ENCODE measurements at regions not wholly inside any gene's neighbourhood (a gene's known extent, or its start where the extent isn't known, plus 50 kb on each side); places are given as distances from the start of the nearest gene placed in this dataset.

DNA sequence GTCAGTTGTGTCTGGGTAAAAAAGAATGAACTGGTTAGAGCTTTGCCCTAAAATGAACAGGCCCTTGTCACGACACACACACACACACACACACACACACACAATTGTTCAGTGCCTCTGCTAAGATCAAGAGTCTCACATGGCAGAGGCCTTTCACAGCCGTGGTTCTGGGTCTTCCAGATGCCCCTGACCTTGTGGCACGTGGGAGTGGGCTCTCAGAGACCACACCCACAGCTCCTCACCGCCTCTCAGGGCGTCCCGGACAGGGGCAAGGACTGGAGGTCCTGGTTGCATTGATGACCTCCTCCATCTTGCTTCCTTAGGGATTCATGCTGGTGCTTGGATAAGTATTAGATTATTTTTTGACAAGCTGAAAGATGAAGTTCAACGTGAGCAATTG lies 101.0 kb downstream of the HSPH1 start:
- no peak overlapping the region for H3K4me2 ChIP-seq (ENCODE audit: insufficient read depth, low read length)
- peaks cover 6% of the 10 kb centered on the region for H3K27me3 ChIP-seq (ENCODE audit: insufficient read depth, low read length, poor library complexity)
- no peak overlapping the region for H3K9ac ChIP-seq (ENCODE audit: low read depth, low read length)
- TF ChIP-seq, protein P1, sequence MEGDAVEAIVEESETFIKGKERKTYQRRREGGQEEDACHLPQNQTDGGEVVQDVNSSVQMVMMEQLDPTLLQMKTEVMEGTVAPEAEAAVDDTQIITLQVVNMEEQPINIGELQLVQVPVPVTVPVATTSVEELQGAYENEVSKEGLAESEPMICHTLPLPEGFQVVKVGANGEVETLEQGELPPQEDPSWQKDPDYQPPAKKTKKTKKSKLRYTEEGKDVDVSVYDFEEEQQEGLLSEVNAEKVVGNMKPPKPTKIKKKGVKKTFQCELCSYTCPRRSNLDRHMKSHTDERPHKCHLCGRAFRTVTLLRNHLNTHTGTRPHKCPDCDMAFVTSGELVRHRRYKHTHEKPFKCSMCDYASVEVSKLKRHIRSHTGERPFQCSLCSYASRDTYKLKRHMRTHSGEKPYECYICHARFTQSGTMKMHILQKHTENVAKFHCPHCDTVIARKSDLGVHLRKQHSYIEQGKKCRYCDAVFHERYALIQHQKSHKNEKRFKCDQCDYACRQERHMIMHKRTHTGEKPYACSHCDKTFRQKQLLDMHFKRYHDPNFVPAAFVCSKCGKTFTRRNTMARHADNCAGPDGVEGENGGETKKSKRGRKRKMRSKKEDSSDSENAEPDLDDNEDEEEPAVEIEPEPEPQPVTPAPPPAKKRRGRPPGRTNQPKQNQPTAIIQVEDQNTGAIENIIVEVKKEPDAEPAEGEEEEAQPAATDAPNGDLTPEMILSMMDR (IDR thresholded peaks at IDR 0.05; ENCODE audit: borderline replicate concordance, extremely low read depth, low read length, poor library complexity, severe bottlenecking) = no peak
- no peak for TF ChIP-seq EZH2 (IDR thresholded peaks at IDR 0.05; ENCODE audit: borderline replicate concordance, low read depth, low read length, severe bottlenecking)
- no peak overlapping the region for H3K27ac ChIP-seq (ENCODE audit: low read length)
- no peak overlapping the region for H3K4me3 ChIP-seq (ENCODE audit: low read depth in 1 of 2, low read length in 2 of 2)
- H4K20me1 ChIP-seq (ENCODE audit: insufficient read depth, low read length) = no peaks in the 10 kb centered on the region
- no peaks in the 10 kb centered on the region for H3K9me3 ChIP-seq (ENCODE audit: insufficient read depth, low read length, severe bottlenecking)
- no peaks in the 10 kb centered on the region for H3K79me2 ChIP-seq (ENCODE audit: insufficient read depth, low read length)
- ATAC-seq (ENCODE audit: insufficient read depth, low read depth) = no peak
- H2AFZ ChIP-seq (ENCODE audit: low read depth, low read length) = no peak overlapping the region
- DNase-seq = no peak
- no peaks in the 10 kb centered on the region for H3K36me3 ChIP-seq (ENCODE audit: insufficient read depth, low read length)
- H3K4me1 ChIP-seq (ENCODE audit: insufficient read depth, low read length) = peaks cover 9% of the 10 kb centered on the region; the same call in 1 of the 2 replicates

- Histone ChIP-seq H3K4me3 (ENCODE audit: low read depth in 1 of 2, low read length in 2 of 2) (no peak overlapping the region), H3K27me3 (ENCODE audit: insufficient read depth, low read length, poor library complexity) (peaks cover 6% of the 10 kb centered on the region), H3K27ac (ENCODE audit: low read length) (no peak overlapping the region), H4K20me1 (ENCODE audit: insufficient read depth, low read length) (no peaks in the 10 kb centered on the region), H3K9ac (ENCODE audit: low read depth, low read length) (no peak overlapping the region), H3K36me3 (ENCODE audit: insufficient read depth, low read length) (no peaks in the 10 kb centered on the region), H2AFZ (ENCODE audit: low read depth, low read length) (no peak overlapping the region), H3K4me2 (ENCODE audit: insufficient read depth, low read length) (no peak overlapping the region), H3K9me3 (ENCODE audit: insufficient read depth, low read length, severe bottlenecking) (no peaks in the 10 kb centered on the region), H3K4me1 (ENCODE audit: insufficient read depth, low read length) (peaks cover 9% of the 10 kb centered on the region; the same call in 1 of the 2 replicates), H3K79me2 (ENCODE audit: insufficient read depth, low read length) (no peaks in the 10 kb centered on the region)
- DNase-seq (no peak), ATAC-seq (ENCODE audit: insufficient read depth, low read depth) (no peak)
- TF ChIP-seq, protein P1 (IDR thresholded peaks at IDR 0.05; ENCODE audit: borderline replicate concordance, extremely low read depth, low read length, poor library complexity, severe bottlenecking) = no peak
- no peak for TF ChIP-seq EZH2 (IDR thresholded peaks at IDR 0.05; ENCODE audit: borderline replicate concordance, low read depth, low read length, severe bottlenecking)
These were observed 101.5 kb downstream of the HSPH1 start for GRCh38 chr13:31060220-31060619.

DNA sequence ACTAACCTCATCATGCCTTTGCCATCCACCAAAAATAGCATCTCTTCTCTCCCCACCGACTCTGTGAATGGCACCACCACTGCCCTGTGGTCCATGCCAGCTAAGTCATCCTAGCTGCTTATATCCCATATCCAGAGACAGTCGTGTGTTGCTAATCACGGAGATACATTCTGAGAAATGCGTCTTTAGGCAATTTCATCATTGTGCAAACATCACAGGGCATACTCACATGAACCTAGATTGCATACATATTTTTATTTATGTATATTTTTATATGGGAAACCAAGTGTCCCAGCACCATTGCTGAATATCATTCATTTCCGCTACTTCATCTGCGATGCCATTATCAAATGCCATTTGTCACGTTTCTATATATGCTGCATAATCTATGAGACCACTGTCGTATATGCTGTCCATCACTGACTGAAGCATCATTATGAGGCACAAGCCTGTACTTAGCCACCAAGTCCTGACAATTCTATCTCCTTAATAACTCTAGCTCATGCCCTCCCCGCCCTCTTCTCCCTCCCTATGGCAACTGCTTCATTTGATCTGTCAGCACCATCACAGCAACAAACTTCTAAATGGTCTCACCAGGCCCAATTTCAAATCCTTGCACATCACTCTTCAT lies 104.2 kb downstream of the HSPH1 start:
- Histone ChIP-seq H3K4me1 (ENCODE audit: insufficient read depth, low read length) (peaks cover 9% of the 10 kb centered on the region; the same call in 1 of the 2 replicates), H4K20me1 (ENCODE audit: insufficient read depth, low read length) (no peaks in the 10 kb centered on the region; the same call in 1 of the 2 replicates), H3K27me3 (ENCODE audit: insufficient read depth, low read length, poor library complexity) (peaks cover 6% of the 10 kb centered on the region), H3K4me2 (ENCODE audit: insufficient read depth, low read length) (no peak overlapping the region), H2AFZ (ENCODE audit: low read depth, low read length) (no peak overlapping the region), H3K36me3 (ENCODE audit: insufficient read depth, low read length) (no peaks in the 10 kb centered on the region), H3K27ac (ENCODE audit: low read length) (no peak overlapping the region), H3K79me2 (ENCODE audit: insufficient read depth, low read length) (no peaks in the 10 kb centered on the region), H3K4me3 (ENCODE audit: low read depth in 1 of 2, low read length in 2 of 2) (no peak overlapping the region), H3K9me3 (ENCODE audit: insufficient read depth, low read length, severe bottlenecking) (no peaks in the 10 kb centered on the region), H3K9ac (ENCODE audit: low read depth, low read length) (no peak overlapping the region)
- DNase-seq = no peak
- no peak for TF ChIP-seq EZH2 (IDR thresholded peaks at IDR 0.05; ENCODE audit: borderline replicate concordance, low read depth, low read length, severe bottlenecking)
- TF ChIP-seq, protein P1 (IDR thresholded peaks at IDR 0.05; ENCODE audit: borderline replicate concordance, extremely low read depth, low read length, poor library complexity, severe bottlenecking) = no peak
- ATAC-seq (ENCODE audit: insufficient read depth, low read depth) = no peak
